ENCODE measurements at regions not wholly inside any gene's neighbourhood (a gene's known extent, or its start where the extent isn't known, plus 50 kb on each side); places are given as distances from the start of the nearest gene placed in this dataset.
"Not testable (repeated sequence)": the region's sequence is repeated elsewhere in the genome, so short reads cannot be mapped to it uniquely, and the experiment has no call there.

GRCh38 chr4:59500103-59500502, 1700.0 kb upstream of the ADGRL3 start:
- no peak overlapping the region for H3K4me3 Mint-ChIP-seq
- H3K4me1 Mint-ChIP-seq = no peaks in the 10 kb centered on the region
- H3K36me3 Mint-ChIP-seq = no peaks in the 10 kb centered on the region
- TF ChIP-seq CTCF (IDR thresholded peaks at IDR 0.05; ENCODE audit: unreplicated experiment) = no peak
- peaks cover 4% of the 10 kb centered on the region for H3K9me3 Mint-ChIP-seq
- H3K27ac Mint-ChIP-seq = no peak overlapping the region
- H3K27me3 Mint-ChIP-seq (ENCODE audit: low read depth) = no peaks in the 10 kb centered on the region
- no peak for DNase-seq (ENCODE audit: low spot score in 2 of 2, unreplicated experiment in 2 of 2)

DNA sequence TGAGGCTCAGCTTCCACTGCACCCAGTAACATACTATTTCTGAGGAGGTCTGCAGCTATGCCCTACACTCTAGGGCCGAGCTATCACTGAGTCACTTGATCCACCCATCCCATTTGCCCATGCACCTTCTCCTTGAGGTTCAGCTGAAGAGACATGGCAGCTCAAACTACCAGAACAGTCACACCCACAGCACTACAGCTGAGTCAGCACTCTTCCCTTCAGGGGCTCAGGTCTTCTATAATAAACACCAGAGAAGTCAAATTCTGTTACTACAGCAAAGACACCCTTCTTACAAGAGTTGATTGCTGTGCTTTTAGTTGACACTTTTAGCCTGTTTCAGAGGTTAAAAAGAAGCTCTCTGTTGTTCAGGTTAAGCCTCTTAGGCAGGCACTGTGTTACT, 1696.4 kb upstream of the ADGRL3 start:
- TF ChIP-seq CTCF (IDR thresholded peaks at IDR 0.05; ENCODE audit: unreplicated experiment) = no peak
- Mint-ChIP-seq H3K4me1 (no peaks in the 10 kb centered on the region), H3K36me3 (no peaks in the 10 kb centered on the region)

GRCh38 chr4:59511809-59512208, 1688.3 kb upstream of the ADGRL3 start:
- not testable (repeated sequence) for H3K36me3 Mint-ChIP-seq; DNase-seq (ENCODE audit: low spot score in 2 of 2, unreplicated experiment in 2 of 2); H3K4me3 Mint-ChIP-seq; H3K27me3 Mint-ChIP-seq (ENCODE audit: low read depth); H3K4me1 Mint-ChIP-seq; H3K27ac Mint-ChIP-seq; H3K9me3 Mint-ChIP-seq

More for the DNA sequence above, 1696.4 kb upstream of the ADGRL3 start:
- Mint-ChIP-seq H3K27me3 (ENCODE audit: low read depth) (no peaks in the 10 kb centered on the region), H3K9me3 (no peaks in the 10 kb centered on the region), H3K4me3 (no peak overlapping the region), H3K27ac (no peak overlapping the region)
- DNase-seq (ENCODE audit: low spot score in 2 of 2, unreplicated experiment in 2 of 2) = no peak

DNA sequence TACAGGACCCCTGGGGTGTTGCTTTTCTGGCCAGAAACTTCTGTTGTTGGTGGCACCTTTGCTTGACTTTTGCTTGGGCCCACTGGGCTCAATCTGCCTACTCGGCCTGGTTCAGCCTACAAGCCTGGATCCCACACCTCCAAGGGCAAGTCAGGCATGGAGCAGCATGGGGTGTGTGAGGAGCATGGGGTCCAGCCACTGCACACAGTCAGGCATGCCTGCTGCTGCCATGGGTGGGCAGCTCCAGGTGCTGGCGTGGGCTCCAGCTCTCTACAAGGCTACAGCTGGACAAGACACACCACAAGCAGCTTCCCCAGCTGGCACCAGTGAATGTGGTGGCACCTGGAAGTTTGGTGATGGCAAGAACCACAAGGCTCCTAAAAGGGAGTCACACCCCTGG, 1683.1 kb upstream of the ADGRL3 start:
- Mint-ChIP-seq H3K9me3 (no peaks in the 10 kb centered on the region), H3K36me3 (no peaks in the 10 kb centered on the region), H3K4me1 (peaks cover 3% of the 10 kb centered on the region), H3K27me3 (ENCODE audit: low read depth) (peaks cover 3% of the 10 kb centered on the region), H3K4me3 (no peak overlapping the region), H3K27ac (no peak overlapping the region)
- DNase-seq (ENCODE audit: low spot score in 2 of 2, unreplicated experiment in 2 of 2) = no peak
- no peak for TF ChIP-seq CTCF (IDR thresholded peaks at IDR 0.05; ENCODE audit: unreplicated experiment)

GRCh38 chr4:59518005-59518823, 1681.9 kb upstream of the ADGRL3 start:
- H3K36me3 Mint-ChIP-seq = no peaks in the 10 kb centered on the region
- peaks cover 3% of the 10 kb centered on the region for H3K4me1 Mint-ChIP-seq
- no peak overlapping the region for H3K4me3 Mint-ChIP-seq
- no peak for DNase-seq (ENCODE audit: low spot score in 2 of 2, unreplicated experiment in 2 of 2)
- peaks cover 3% of the 10 kb centered on the region for H3K27me3 Mint-ChIP-seq (ENCODE audit: low read depth)
- no peak for TF ChIP-seq CTCF (IDR thresholded peaks at IDR 0.05; ENCODE audit: unreplicated experiment)
- no peaks in the 10 kb centered on the region for H3K9me3 Mint-ChIP-seq
- H3K27ac Mint-ChIP-seq = no peak overlapping the region

DNA sequence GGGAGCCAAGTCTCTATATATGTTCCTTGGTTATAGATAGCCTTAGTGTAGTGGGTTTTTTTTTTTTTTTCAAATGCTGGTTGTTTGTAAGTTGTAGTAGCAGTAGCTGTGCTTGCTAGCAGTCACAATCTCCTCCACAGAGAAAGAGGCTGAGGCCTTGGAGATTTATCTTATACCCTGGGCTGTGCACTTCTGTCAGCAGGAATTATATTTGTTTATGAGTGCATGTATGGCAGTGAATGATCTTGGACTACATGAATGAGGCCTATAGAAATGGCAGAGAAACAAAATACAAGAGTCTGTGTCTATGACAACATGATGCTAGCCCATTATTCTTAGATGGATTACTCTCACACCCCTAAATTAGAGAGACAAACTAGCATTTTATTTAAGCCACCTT, 1674.2 kb upstream of the ADGRL3 start:
- Mint-ChIP-seq H3K27me3 (ENCODE audit: low read depth) (no peaks in the 10 kb centered on the region), H3K36me3 (peaks cover 2% of the 10 kb centered on the region), H3K9me3 (no peaks in the 10 kb centered on the region), H3K4me3 (no peak overlapping the region), H3K4me1 (peaks cover 2% of the 10 kb centered on the region), H3K27ac (no peak overlapping the region)
- TF ChIP-seq CTCF (IDR thresholded peaks at IDR 0.05; ENCODE audit: unreplicated experiment) = no peak
- no peak for DNase-seq (ENCODE audit: low spot score in 2 of 2, unreplicated experiment in 2 of 2)

Measured in mesothelial cell of epicardium (in vitro differentiated cells).